ENCODE measurements at regions not wholly inside any gene's neighbourhood (a gene's known extent, or its start where the extent isn't known, plus 50 kb on each side); places are given as distances from the start of the nearest gene placed in this dataset.

GRCh38 chr12:61502179-61502578 lies 758.0 kb upstream of the USP15 start:
- no peak overlapping the region for H3K27ac ChIP-seq (ENCODE audit: low read length)
- H3F3A ChIP-seq (ENCODE audit: insufficient read depth, low read length, poor library complexity, severe bottlenecking), result no peaks in the 10 kb centered on the region
- no peaks in the 10 kb centered on the region for H3K9me3 ChIP-seq (ENCODE audit: low read length)
- no peak overlapping the region for H3K4me2 ChIP-seq (ENCODE audit: low read length)
- no peaks in the 10 kb centered on the region for H3K79me2 ChIP-seq (replicated peaks; ENCODE audit: insufficient read depth, low read length)
- H3K9me2 ChIP-seq (ENCODE audit: insufficient read depth, low read length), result no peaks in the 10 kb centered on the region
- H3K36me3 ChIP-seq (ENCODE audit: insufficient read depth, low read length), result no peaks in the 10 kb centered on the region
- no peaks in the 10 kb centered on the region for H4K20me1 ChIP-seq (ENCODE audit: insufficient read depth)
- TF ChIP-seq RAD21 (conservative IDR thresholded peaks at IDR 0.05), result no peak
- no peak for TF ChIP-seq EP300 (conservative IDR thresholded peaks at IDR 0.05; ENCODE audit: poor library complexity, severe bottlenecking)
- TF ChIP-seq CTCF (IDR thresholded peaks at IDR 0.05; ENCODE audit: poor library complexity, severe bottlenecking), result no peak
- no peak for TF ChIP-seq POLR2AphosphoS5 (IDR thresholded peaks at IDR 0.05)
- TF ChIP-seq SMC3 (conservative IDR thresholded peaks at IDR 0.05; ENCODE audit: poor library complexity), result no peak
- no peak for TF ChIP-seq MXI1 (conservative IDR thresholded peaks at IDR 0.05; ENCODE audit: poor library complexity, severe bottlenecking)
- TF ChIP-seq REST (IDR thresholded peaks at IDR 0.05; ENCODE audit: borderline replicate concordance), result no peak
- no peak for TF ChIP-seq TAF1 (IDR thresholded peaks at IDR 0.05; ENCODE audit: low read depth)
- TF ChIP-seq EZH2 (IDR thresholded peaks at IDR 0.05; ENCODE audit: borderline replicate concordance, insufficient read depth, low read length, poor library complexity, severe bottlenecking), result no peak
- no peak overlapping the region for H2AFZ ChIP-seq (ENCODE audit: low read depth, low read length)
- H3K4me3 ChIP-seq (ENCODE audit: low read length), result no peak overlapping the region
- no peaks in the 10 kb centered on the region for H3K27me3 ChIP-seq (ENCODE audit: insufficient read depth, low read depth, low read length)
- no peak overlapping the region for H3K9ac ChIP-seq (ENCODE audit: low read length)

GRCh38 chr12:61504396-61505080 lies 755.7 kb upstream of the USP15 start:
- H2AFZ ChIP-seq (ENCODE audit: low read depth, low read length), result no peak overlapping the region
- TF ChIP-seq SMC3 (conservative IDR thresholded peaks at IDR 0.05; ENCODE audit: poor library complexity), result no peak
- no peak for TF ChIP-seq REST (IDR thresholded peaks at IDR 0.05; ENCODE audit: borderline replicate concordance)
- no peak for TF ChIP-seq TAF1 (IDR thresholded peaks at IDR 0.05; ENCODE audit: low read depth)
- TF ChIP-seq MXI1 (conservative IDR thresholded peaks at IDR 0.05; ENCODE audit: poor library complexity, severe bottlenecking), result no peak
- no peak for TF ChIP-seq POLR2AphosphoS5 (IDR thresholded peaks at IDR 0.05)
- no peak for TF ChIP-seq EP300 (conservative IDR thresholded peaks at IDR 0.05; ENCODE audit: poor library complexity, severe bottlenecking)
- TF ChIP-seq CTCF (IDR thresholded peaks at IDR 0.05; ENCODE audit: poor library complexity, severe bottlenecking), result no peak
- TF ChIP-seq RAD21 (conservative IDR thresholded peaks at IDR 0.05), result no peak
- TF ChIP-seq EZH2 (IDR thresholded peaks at IDR 0.05; ENCODE audit: borderline replicate concordance, insufficient read depth, low read length, poor library complexity, severe bottlenecking), result no peak
- no peaks in the 10 kb centered on the region for H3K79me2 ChIP-seq (replicated peaks; ENCODE audit: insufficient read depth, low read length)
- H3K27me3 ChIP-seq (ENCODE audit: insufficient read depth, low read depth, low read length), result no peaks in the 10 kb centered on the region
- H3K27ac ChIP-seq (ENCODE audit: low read length), result no peak overlapping the region
- no peak overlapping the region for H3K9ac ChIP-seq (ENCODE audit: low read length)
- no peak overlapping the region for H3K4me2 ChIP-seq (ENCODE audit: low read length)
- H3K9me3 ChIP-seq (ENCODE audit: low read length), result no peaks in the 10 kb centered on the region
- no peaks in the 10 kb centered on the region for H3F3A ChIP-seq (ENCODE audit: insufficient read depth, low read length, poor library complexity, severe bottlenecking)
- no peaks in the 10 kb centered on the region for H3K36me3 ChIP-seq (ENCODE audit: insufficient read depth, low read length)
- no peaks in the 10 kb centered on the region for H3K9me2 ChIP-seq (ENCODE audit: insufficient read depth, low read length)
- H4K20me1 ChIP-seq (ENCODE audit: insufficient read depth), result no peaks in the 10 kb centered on the region
- H3K4me3 ChIP-seq (ENCODE audit: low read length), result no peak overlapping the region

Data from neural cell (in vitro differentiated cells).